ENCODE measurements at regions not wholly inside any gene's neighbourhood (a gene's known extent, or its start where the extent isn't known, plus 50 kb on each side); places are given as distances from the start of the nearest gene placed in this dataset.

- no peak for DNase-seq (ENCODE audit: low read depth)
- CTCF ChIA-PET, result interaction anchor here (1.2 kb wide), 1 partner anchor 146 kb away, joined by 7 read pairs; no protein-coding TSS in a partner anchor
- TF ChIP-seq CTCF (IDR thresholded peaks at IDR 0.05; ENCODE audit: insufficient read depth, low read depth, low read length), result no peak
- POLR2A ChIA-PET, result interaction anchor here (0.5 kb wide), 1 partner anchor 183 kb away, joined by 3 read pairs; no protein-coding TSS in a partner anchor
- Histone ChIP-seq H3K27me3 (ENCODE audit: control insufficient read depth, insufficient read depth, low read length) (no peaks in the 10 kb centered on the region), H3K36me3 (ENCODE audit: control insufficient read depth, insufficient read depth, low read length) (no peaks in the 10 kb centered on the region), H3K4me3 (ENCODE audit: low read depth, low read length) (no peak overlapping the region)
Measured at GRCh38 chr19:28882818-28883217, 330.1 kb downstream of the UQCRFS1 start.

GRCh38 chr19:28881616-28882015 is 331.3 kb downstream of the UQCRFS1 start:
- POLR2A ChIA-PET, result no interaction called here
- peaks cover 2% of the 10 kb centered on the region; the same call in 1 of the 2 replicates for H3K27me3 ChIP-seq (ENCODE audit: control insufficient read depth, insufficient read depth, low read length)
- CTCF ChIA-PET, result interaction anchor here (1.1 to 2.0 kb wide), 2 partner anchors 98 to 144 kb away, joined by 3 to 8 read pairs; no protein-coding TSS in a partner anchor
- no peak overlapping the region for H3K4me3 ChIP-seq (ENCODE audit: low read depth, low read length)
- no peak for DNase-seq (ENCODE audit: low read depth)
- no peak for TF ChIP-seq CTCF (IDR thresholded peaks at IDR 0.05; ENCODE audit: insufficient read depth, low read depth, low read length)
- H3K36me3 ChIP-seq (ENCODE audit: control insufficient read depth, insufficient read depth, low read length), result no peaks in the 10 kb centered on the region

GRCh38 chr19:28880735-28881401 is 332.1 kb downstream of the UQCRFS1 start:
- no peaks in the 10 kb centered on the region for H3K36me3 ChIP-seq (ENCODE audit: control insufficient read depth, insufficient read depth, low read length)
- ChIA-PET POLR2A (no interaction called here), CTCF (interaction anchor here (1.1 to 2.0 kb wide), 3 partner anchors 99 to 383 kb away, joined by 3 to 8 read pairs (median 3); no protein-coding TSS in a partner anchor)
- peaks cover 2% of the 10 kb centered on the region; the same call in 1 of the 2 replicates for H3K27me3 ChIP-seq (ENCODE audit: control insufficient read depth, insufficient read depth, low read length)
- no peak for TF ChIP-seq CTCF (IDR thresholded peaks at IDR 0.05; ENCODE audit: insufficient read depth, low read depth, low read length)
- DNase-seq (ENCODE audit: low read depth), result no peak
- H3K4me3 ChIP-seq (ENCODE audit: low read depth, low read length), result no peak overlapping the region

- TF ChIP-seq CTCF (IDR thresholded peaks at IDR 0.05; ENCODE audit: insufficient read depth, low read depth, low read length), result peak; percentile 57
- H3K27me3 ChIP-seq (ENCODE audit: control insufficient read depth, insufficient read depth, low read length), result peaks cover 2% of the 10 kb centered on the region; the same call in 1 of the 2 replicates
- ChIA-PET POLR2A (no interaction called here), CTCF (interaction anchor here (0.6 to 2.6 kb wide), 34 partner anchors 9 to 912 kb away, joined by 3 to 44 read pairs (median 4); no protein-coding TSS in a partner anchor)
- DNase-seq (ENCODE audit: low read depth), result peak; percentile 9
- H3K36me3 ChIP-seq (ENCODE audit: control insufficient read depth, insufficient read depth, low read length), result no peaks in the 10 kb centered on the region
- H3K4me3 ChIP-seq (ENCODE audit: low read depth, low read length), result no peak overlapping the region
Measured at GRCh38 chr19:28878862-28879566, 333.9 kb downstream of the UQCRFS1 start.

GRCh38 chr19:28876609-28877123 is 336.3 kb downstream of the UQCRFS1 start:
- peaks cover 2% of the 10 kb centered on the region; the same call in 1 of the 2 replicates for H3K27me3 ChIP-seq (ENCODE audit: control insufficient read depth, insufficient read depth, low read length)
- H3K36me3 ChIP-seq (ENCODE audit: control insufficient read depth, insufficient read depth, low read length), result no peaks in the 10 kb centered on the region
- ChIA-PET POLR2A (no interaction called here), CTCF (interaction anchor here (0.6 to 1.0 kb wide), 3 partner anchors 103 to 307 kb away, joined by 3 to 5 read pairs (median 4); no protein-coding TSS in a partner anchor)
- TF ChIP-seq CTCF (IDR thresholded peaks at IDR 0.05; ENCODE audit: insufficient read depth, low read depth, low read length), result no peak
- no peak for DNase-seq (ENCODE audit: low read depth)
- no peak overlapping the region for H3K4me3 ChIP-seq (ENCODE audit: low read depth, low read length)

All from BJ (cell line).